ENCODE measurements at regions not wholly inside any gene's neighbourhood (a gene's known extent, or its start where the extent isn't known, plus 50 kb on each side); places are given as distances from the start of the nearest gene placed in this dataset.

DNA sequence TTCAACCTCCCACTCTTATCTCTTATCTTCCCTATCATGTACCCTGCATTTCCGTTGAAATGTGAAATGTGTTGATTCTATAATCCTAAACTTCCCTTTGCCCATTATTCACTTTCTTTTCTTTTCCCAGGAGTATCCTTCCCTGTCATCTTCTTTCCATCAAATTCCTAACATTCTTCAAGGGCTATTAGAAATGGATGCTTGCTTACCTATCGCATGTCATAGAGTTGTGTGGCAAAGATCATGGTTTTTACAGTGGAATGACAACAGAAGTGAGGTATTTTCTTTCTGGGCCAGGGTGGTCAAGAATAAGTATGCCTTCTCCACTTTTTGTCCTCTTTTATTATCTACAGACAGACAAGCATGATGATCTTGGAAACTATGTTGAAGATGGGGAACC, 124.4 kb upstream of the SLC5A12 start:
- DNase-seq (ENCODE audit: low read depth) = no peak
- H3K4me3 ChIP-seq (ENCODE audit: low read depth, low read length) = no peak overlapping the region
- TF ChIP-seq, protein P1, sequence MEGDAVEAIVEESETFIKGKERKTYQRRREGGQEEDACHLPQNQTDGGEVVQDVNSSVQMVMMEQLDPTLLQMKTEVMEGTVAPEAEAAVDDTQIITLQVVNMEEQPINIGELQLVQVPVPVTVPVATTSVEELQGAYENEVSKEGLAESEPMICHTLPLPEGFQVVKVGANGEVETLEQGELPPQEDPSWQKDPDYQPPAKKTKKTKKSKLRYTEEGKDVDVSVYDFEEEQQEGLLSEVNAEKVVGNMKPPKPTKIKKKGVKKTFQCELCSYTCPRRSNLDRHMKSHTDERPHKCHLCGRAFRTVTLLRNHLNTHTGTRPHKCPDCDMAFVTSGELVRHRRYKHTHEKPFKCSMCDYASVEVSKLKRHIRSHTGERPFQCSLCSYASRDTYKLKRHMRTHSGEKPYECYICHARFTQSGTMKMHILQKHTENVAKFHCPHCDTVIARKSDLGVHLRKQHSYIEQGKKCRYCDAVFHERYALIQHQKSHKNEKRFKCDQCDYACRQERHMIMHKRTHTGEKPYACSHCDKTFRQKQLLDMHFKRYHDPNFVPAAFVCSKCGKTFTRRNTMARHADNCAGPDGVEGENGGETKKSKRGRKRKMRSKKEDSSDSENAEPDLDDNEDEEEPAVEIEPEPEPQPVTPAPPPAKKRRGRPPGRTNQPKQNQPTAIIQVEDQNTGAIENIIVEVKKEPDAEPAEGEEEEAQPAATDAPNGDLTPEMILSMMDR (IDR thresholded peaks at IDR 0.05; ENCODE audit: insufficient read depth, low read depth, low read length) = no peak

DNA sequence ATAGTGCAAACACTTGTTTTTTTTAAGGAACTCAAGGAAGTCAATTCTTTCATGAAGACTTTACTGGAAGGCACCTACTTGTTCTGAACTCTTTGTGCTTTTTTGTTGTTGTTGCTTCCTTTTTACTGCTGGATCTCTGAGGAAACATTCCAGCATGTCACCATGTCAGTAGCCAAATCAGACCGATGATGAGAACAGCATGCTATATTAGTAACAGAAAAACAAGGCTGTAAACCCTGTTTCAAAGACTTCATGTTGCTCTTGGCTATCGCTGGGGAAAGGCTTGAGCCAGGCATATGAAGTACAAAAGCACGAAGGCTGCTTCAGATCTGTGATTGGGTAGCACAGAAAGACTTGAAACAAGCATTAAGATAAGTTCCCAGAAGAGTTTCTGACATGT, 125.6 kb upstream of the SLC5A12 start:
- TF ChIP-seq, protein P1 (IDR thresholded peaks at IDR 0.05; ENCODE audit: insufficient read depth, low read depth, low read length) = no peak
- peak; percentile 32 for DNase-seq (ENCODE audit: low read depth)
- no peak overlapping the region for H3K4me3 ChIP-seq (ENCODE audit: low read depth, low read length)

DNA sequence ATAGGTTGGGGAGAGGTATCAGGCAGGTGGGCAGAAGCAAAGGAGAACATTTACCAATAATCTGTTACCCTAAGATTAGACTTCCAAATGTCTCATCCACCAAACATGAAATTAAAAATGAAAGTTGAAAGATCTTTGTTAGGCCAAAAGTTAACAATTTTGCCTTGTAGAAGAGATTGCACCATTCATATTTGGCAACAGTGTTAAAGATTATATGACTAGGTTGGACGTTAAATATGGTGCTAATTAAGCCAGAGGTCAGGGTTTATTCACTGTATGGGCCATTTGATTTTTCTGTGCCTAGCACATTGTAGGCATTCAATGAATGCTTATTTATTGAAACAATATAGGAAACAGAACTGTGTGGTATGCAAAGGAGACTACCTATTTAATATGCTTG, 126.1 kb upstream of the SLC5A12 start:
- TF ChIP-seq, protein P1 (IDR thresholded peaks at IDR 0.05; ENCODE audit: insufficient read depth, low read depth, low read length) = no peak
- no peak for DNase-seq (ENCODE audit: low read depth)
- H3K4me3 ChIP-seq (ENCODE audit: low read depth, low read length) = no peak overlapping the region

DNA sequence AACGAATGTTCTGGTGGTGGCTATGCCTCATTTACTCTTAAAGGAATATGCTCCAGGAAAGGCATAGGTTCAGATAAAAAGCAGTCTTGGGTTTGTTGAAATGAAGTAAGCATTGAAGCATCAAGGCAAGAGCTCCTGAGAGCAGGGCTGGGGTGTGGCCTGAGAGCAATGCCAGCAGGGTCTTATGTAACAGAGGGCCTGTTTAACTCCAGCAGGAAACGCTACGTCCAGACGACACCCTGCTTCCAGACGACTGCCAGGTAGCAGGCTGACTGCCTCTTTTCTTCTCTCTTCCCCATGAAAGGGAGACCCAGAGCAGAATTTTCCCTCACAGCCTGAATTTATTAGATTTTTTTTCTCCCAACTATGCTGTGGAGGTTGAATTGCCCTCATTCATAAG, 127.2 kb upstream of the SLC5A12 start:
- TF ChIP-seq, protein P1 (IDR thresholded peaks at IDR 0.05; ENCODE audit: insufficient read depth, low read depth, low read length) = no peak
- no peak for DNase-seq (ENCODE audit: low read depth)
- no peak overlapping the region for H3K4me3 ChIP-seq (ENCODE audit: low read depth, low read length)

DNA sequence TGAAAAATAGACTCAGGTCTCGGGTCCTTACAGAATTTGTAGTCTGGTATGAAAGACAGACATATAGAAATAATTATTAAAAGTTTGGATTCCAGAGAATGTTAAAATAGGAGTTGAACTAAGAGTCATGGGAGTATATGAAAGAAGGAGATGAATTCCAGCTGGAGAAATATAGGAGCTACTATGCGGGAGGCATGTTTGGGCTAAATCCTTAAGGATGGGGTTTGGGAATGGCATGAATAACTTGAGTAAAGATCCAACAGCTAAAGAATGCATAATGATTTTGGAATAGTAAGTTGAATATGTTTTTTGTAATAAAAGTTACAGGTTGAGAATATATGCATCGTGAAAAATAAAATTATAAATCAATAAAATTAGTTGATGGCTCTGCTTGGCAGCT, 129.4 kb upstream of the SLC5A12 start:
- no peak for DNase-seq (ENCODE audit: low read depth)
- TF ChIP-seq, protein P1 (IDR thresholded peaks at IDR 0.05; ENCODE audit: insufficient read depth, low read depth, low read length) = no peak
- H3K4me3 ChIP-seq (ENCODE audit: low read depth, low read length) = no peak overlapping the region

DNA sequence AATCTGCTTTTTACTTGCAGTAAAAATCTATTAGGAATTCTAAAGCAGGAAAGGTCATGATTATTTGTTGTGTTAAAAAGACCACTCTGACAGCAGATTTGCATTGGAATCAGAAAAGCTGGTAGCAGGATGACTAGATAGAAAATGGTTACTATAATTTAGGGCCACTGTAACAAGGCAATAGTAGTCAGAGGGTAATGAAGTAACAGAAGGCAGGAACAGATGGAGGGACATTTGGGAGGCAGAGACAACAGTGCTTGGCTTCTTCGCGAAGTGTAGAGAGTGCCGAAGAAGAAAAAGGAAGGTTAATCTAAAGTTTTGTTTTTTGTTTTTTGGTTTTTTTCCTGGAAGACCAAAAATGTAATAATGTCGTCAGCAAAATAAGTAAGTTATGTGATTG, 129.8 kb upstream of the SLC5A12 start:
- TF ChIP-seq, protein P1 (IDR thresholded peaks at IDR 0.05; ENCODE audit: insufficient read depth, low read depth, low read length) = no peak
- no peak for DNase-seq (ENCODE audit: low read depth)
- no peak overlapping the region for H3K4me3 ChIP-seq (ENCODE audit: low read depth, low read length)

DNA sequence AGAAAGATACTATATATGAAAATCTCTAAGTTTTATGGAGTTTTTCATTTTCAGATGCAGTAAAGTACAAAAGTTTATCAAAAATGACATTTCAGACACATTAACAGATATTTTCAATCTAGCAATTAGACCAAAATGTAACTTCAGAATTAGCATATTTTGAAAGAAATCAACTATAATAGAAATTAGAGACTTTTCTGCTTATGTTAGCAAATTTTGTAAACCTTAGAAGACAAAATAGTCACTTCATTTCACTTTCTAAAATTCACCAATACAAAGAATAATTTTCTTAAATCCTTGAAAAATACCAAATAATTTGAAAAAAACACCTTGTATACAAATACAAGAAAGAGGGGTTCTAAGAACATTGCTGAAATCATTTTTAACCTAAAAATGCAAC, 135.8 kb upstream of the FIBIN start:
- DNase-seq (ENCODE audit: low read depth) = no peak
- TF ChIP-seq, protein P1 (IDR thresholded peaks at IDR 0.05; ENCODE audit: insufficient read depth, low read depth, low read length) = no peak
- H3K4me3 ChIP-seq (ENCODE audit: low read depth, low read length) = no peak overlapping the region

Data from fibroblast of villous mesenchyme (primary cell).